KMS-11 (cell line): ENCODE measurements at regions not wholly inside any gene's neighbourhood (a gene's known extent, or its start where the extent isn't known, plus 50 kb on each side); places are given as distances from the start of the nearest gene placed in this dataset.

Source experiments
- H2AFZ ChIP-seq: fragments of 200-600 bp; sonication (generic); 2 replicates; pipeline ENCODE4 v1.6.1; 2016; ENCODE audit warnings: antibody characterized with exemption, mixed run types, low read depth
- H3K27ac ChIP-seq: fragments of 200-600 bp; sonication (generic); 2 replicates; pipeline ENCODE4 v1.6.1; 2016; ENCODE audit warnings: mild to moderate bottlenecking, mixed run types
- H3K27me3 ChIP-seq: fragments of 200-600 bp; sonication (generic); 2 replicates; pipeline ENCODE4 v1.6.1; 2017; ENCODE audit warnings: mild to moderate bottlenecking, low read depth, mixed run types, moderate library complexity; ENCODE audit not compliant: insufficient read depth
- H3K36me3 ChIP-seq: fragments of 200-600 bp; sonication (generic); 2 replicates; pipeline ENCODE4 v1.6.1; 2017; ENCODE audit warnings: mild to moderate bottlenecking, mixed run types; ENCODE audit not compliant: insufficient read depth
- H3K4me1 ChIP-seq: fragments of 200-600 bp; sonication (generic); 2 replicates; pipeline ENCODE4 v1.6.1; 2016; ENCODE audit warnings: mild to moderate bottlenecking, low read depth, mixed run types; ENCODE audit not compliant: poor library complexity, severe bottlenecking
- H3K4me2 ChIP-seq: fragments of 200-600 bp; sonication (generic); 2 replicates; pipeline ENCODE4 v1.7.0; 2016; ENCODE audit warnings: mild to moderate bottlenecking, mixed run types
- H3K4me3 ChIP-seq: fragments of 200-600 bp; sonication (generic); IDR thresholded peaks from 2 replicates; pipeline ENCODE4 v1.6.1; 2017; ENCODE audit warnings: low read depth, low read length, mixed read lengths; ENCODE audit not compliant: insufficient read depth
- H3K79me2 ChIP-seq: fragments of 200-600 bp; sonication (generic); 2 replicates; pipeline ENCODE4 v1.6.1; 2016; ENCODE audit warnings: low read depth, mixed run types; ENCODE audit not compliant: insufficient read depth
- H3K9ac ChIP-seq: fragments of 200-600 bp; sonication (generic); 2 replicates; pipeline ENCODE4 v1.6.1; 2016; ENCODE audit warnings: mild to moderate bottlenecking, mixed run types
- H4K20me1 ChIP-seq: fragments of 200-600 bp; sonication (generic); 2 replicates; pipeline ENCODE4 v1.6.1; 2016; ENCODE audit warnings: mild to moderate bottlenecking, mixed run types; ENCODE audit not compliant: insufficient read depth
- TF ChIP-seq, protein P1 (sequence below): fragments of 200-600 bp; sonication (generic); conservative IDR thresholded peaks from 2 replicates; pipeline ENCODE4 v1.6.1; 2017; ENCODE audit warnings: low read depth, mild to moderate bottlenecking, antibody characterized with exemption, low read length, moderate library complexity, mixed read lengths

DNA sequence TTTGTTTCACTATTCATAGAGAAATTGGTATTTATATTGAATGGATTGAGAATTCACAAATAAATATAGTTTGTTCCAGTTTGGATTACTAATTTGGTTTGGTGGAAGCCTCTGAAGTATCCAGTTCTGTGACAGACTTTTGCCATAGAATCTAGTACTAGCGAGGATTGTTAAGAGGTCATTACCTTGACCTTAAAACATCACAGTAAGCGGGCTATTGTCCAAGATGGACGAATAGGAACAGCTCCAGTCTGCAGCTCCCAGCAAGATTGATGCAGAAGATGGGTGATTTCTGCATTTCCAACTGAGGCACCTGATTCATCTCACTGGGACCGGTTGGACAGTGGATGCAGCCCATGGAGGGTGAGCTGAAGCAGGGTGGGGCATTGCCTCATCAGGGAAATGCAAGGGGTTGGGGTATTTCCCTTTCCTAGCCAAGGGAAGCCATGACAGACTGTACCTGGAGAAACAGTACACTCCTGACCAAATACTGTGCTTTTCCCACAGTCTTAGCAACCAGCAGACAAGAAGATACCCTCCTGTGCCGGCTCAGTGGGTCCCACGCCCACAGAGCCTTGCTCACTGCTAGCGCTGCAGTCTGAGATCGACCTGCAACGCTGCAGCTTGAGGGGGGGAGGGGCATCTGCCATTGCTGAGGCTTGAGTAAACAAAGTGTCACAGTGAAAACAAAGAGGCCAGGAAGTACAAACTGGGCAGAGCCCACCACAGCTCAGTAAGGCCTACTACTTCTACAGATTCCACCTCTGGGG is 66.4 kb upstream of the NEDD9 start:
- no peaks in the 10 kb centered on the region for H3K4me1 ChIP-seq
- no peaks in the 10 kb centered on the region for H3K27me3 ChIP-seq
- H4K20me1 ChIP-seq = no peaks in the 10 kb centered on the region
- no peak overlapping the region for H3K27ac ChIP-seq
- no peaks in the 10 kb centered on the region for H3K36me3 ChIP-seq
- H3K79me2 ChIP-seq = no peaks in the 10 kb centered on the region
- H3K4me3 ChIP-seq = no peak overlapping the region
- TF ChIP-seq, protein P1, sequence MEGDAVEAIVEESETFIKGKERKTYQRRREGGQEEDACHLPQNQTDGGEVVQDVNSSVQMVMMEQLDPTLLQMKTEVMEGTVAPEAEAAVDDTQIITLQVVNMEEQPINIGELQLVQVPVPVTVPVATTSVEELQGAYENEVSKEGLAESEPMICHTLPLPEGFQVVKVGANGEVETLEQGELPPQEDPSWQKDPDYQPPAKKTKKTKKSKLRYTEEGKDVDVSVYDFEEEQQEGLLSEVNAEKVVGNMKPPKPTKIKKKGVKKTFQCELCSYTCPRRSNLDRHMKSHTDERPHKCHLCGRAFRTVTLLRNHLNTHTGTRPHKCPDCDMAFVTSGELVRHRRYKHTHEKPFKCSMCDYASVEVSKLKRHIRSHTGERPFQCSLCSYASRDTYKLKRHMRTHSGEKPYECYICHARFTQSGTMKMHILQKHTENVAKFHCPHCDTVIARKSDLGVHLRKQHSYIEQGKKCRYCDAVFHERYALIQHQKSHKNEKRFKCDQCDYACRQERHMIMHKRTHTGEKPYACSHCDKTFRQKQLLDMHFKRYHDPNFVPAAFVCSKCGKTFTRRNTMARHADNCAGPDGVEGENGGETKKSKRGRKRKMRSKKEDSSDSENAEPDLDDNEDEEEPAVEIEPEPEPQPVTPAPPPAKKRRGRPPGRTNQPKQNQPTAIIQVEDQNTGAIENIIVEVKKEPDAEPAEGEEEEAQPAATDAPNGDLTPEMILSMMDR = no peak
- H3K4me2 ChIP-seq = no peak overlapping the region
- H2AFZ ChIP-seq = no peak overlapping the region
- H3K9ac ChIP-seq = no peak overlapping the region

DNA sequence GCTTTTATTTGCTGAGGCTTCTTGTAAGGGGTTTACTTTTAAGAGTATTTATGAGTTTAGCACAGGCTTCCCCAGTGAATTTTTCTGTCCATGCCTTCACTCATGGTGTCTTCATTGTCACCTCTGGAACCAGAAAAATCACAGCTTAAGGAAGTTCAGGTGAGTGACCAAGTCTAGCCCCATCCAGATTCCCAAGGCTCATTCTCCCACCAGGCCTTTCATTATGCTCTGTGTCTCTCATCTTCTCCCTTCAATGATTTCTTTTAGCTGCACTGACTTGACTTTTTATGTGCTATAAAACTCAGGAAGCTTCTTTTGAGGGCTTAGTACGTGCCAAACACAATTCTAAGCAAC is 64.9 kb upstream of the NEDD9 start:
- H3K4me3 ChIP-seq = no peak overlapping the region
- H2AFZ ChIP-seq = no peak overlapping the region
- H3K27me3 ChIP-seq = no peaks in the 10 kb centered on the region
- no peaks in the 10 kb centered on the region for H3K79me2 ChIP-seq
- H3K4me2 ChIP-seq = no peak overlapping the region
- TF ChIP-seq, protein P1 = no peak
- H3K27ac ChIP-seq = no peak overlapping the region
- no peaks in the 10 kb centered on the region for H3K4me1 ChIP-seq
- no peaks in the 10 kb centered on the region for H3K36me3 ChIP-seq
- H3K9ac ChIP-seq = no peak overlapping the region
- H4K20me1 ChIP-seq = no peaks in the 10 kb centered on the region

DNA sequence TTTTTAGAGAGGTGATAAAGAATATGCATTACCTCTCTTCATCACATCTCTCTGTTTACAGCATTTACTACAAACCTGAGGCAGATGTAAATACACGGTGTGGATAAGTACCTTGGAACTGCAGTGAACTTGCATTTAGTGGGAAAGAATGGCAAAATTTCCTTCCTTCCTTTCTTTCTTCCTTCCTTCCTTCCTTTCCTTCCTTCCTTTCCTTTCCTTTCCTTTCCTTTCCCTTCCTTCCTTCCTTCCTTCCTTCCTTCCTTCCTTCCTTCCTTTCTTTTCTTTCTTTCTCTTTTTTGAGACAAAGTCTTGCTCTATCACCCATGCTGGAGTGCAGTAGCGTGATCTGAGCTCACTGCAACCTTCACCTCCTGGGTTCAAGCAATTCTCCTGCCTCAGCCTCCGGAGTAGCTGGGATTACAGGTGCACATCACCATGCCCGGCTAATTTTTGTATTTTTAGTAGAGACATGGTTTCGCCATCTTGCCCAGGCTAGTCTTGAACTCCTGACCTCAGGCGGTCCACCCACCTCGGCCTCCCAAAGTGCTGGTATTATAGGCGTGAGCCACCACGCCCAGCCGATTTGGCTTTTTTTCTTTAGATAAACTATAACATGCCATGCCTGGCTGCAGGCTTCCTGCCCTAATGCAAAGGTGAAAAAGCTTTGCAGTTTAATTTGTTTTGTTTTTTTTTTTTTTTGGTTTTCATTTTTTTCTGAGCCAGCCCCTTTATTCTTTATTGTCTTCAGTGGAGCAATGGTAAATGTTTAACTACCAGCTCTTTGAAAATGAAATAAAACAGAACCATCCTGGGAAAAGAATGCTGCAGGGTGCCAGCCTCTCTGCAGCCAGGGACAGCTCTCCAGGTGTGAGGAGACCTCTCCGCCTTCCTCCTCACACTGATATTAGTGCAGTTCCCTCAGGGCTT is 64.2 kb upstream of the NEDD9 start:
- Histone ChIP-seq H3K36me3 (no peaks in the 10 kb centered on the region), H3K9ac (no peak overlapping the region), H3K27ac (no peak overlapping the region), H3K27me3 (no peaks in the 10 kb centered on the region), H3K4me2 (no peak overlapping the region), H3K4me3 (no peak overlapping the region), H2AFZ (no peak overlapping the region), H3K79me2 (no peaks in the 10 kb centered on the region), H4K20me1 (no peaks in the 10 kb centered on the region), H3K4me1 (no peaks in the 10 kb centered on the region)
- TF ChIP-seq, protein P1 = no peak

DNA sequence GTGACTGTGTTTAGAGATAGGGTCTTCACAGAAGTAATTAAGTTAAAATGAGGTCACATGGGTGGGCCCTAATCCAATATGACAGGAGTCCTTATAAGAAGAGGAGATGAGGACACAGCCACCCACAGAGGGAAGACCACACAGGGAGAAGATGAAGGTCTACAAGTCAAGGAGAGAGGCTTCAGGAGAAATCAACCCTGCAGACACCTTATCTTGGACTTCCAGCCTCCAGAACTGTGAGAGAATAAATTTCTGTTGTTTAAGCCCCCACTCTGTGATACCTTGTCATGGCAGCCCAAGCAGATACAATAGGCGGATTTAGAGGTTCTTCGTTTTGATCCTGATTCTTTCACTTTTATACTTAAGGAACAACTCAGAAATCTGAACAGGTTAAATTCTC is 63.5 kb upstream of the NEDD9 start:
- Histone ChIP-seq H3K4me2 (no peak overlapping the region), H4K20me1 (no peaks in the 10 kb centered on the region), H2AFZ (no peak overlapping the region), H3K4me1 (no peaks in the 10 kb centered on the region), H3K4me3 (no peak overlapping the region), H3K79me2 (no peaks in the 10 kb centered on the region), H3K9ac (no peak overlapping the region), H3K36me3 (no peaks in the 10 kb centered on the region), H3K27me3 (no peaks in the 10 kb centered on the region), H3K27ac (no peak overlapping the region)
- TF ChIP-seq, protein P1 = no peak
